ENCODE measurements at regions not wholly inside any gene's neighbourhood (a gene's known extent, or its start where the extent isn't known, plus 50 kb on each side); places are given as distances from the start of the nearest gene placed in this dataset.
"Not testable (repeated sequence)": the region's sequence is repeated elsewhere in the genome, so short reads cannot be mapped to it uniquely, and the experiment has no call there.

GRCh38 chr12:14199455-14200198 is 165.9 kb upstream of the ATF7IP start:
- intact Hi-C loops (cut with DNase I), result no loop called here
- DNase-seq (ENCODE audit: low spot score) (no peak), ATAC-seq (peak; percentile 24)

- ATAC-seq, result no peak
- intact Hi-C loops (cut with DNase I), result no loop called here
Measured at GRCh38 chr12:14200598-14200997, 164.9 kb upstream of the ATF7IP start.

GRCh38 chr12:14201291-14201690 is 164.2 kb upstream of the ATF7IP start:
- intact Hi-C loops (cut with DNase I), result no loop called here
- no peak for ATAC-seq
- no peak for DNase-seq (ENCODE audit: low spot score)

More at GRCh38 chr12:14200598-14200997, 164.9 kb upstream of the ATF7IP start:
- DNase-seq (ENCODE audit: low spot score), result no peak

GRCh38 chr12:14207905-14208551 is 157.5 kb upstream of the ATF7IP start:
- intact Hi-C loops (cut with DNase I), result no loop called here
- no peak for DNase-seq (ENCODE audit: low spot score)
- peak; percentile 36 for ATAC-seq

- peak; percentile 34 for ATAC-seq
- DNase-seq (ENCODE audit: low spot score), result no peak
- intact Hi-C loops (cut with DNase I), result no loop called here
Measured at GRCh38 chr12:14211947-14212387, 153.5 kb upstream of the ATF7IP start.

GRCh38 chr12:14213542-14213941 is 151.9 kb upstream of the ATF7IP start:
- ATAC-seq (no peak), DNase-seq (ENCODE audit: low spot score) (no peak)
- intact Hi-C loops (cut with DNase I), result no loop called here

- intact Hi-C loops (cut with DNase I), result no loop called here
- ATAC-seq (no peak), DNase-seq (ENCODE audit: low spot score) (no peak)
Measured at GRCh38 chr12:14214495-14214894, 151.0 kb upstream of the ATF7IP start.

GRCh38 chr12:14215949-14216348 is 149.5 kb upstream of the ATF7IP start:
- DNase-seq (ENCODE audit: low spot score); ATAC-seq; intact Hi-C loops (cut with DNase I): not testable (repeated sequence)

GRCh38 chr12:14216405-14217294 is 148.8 kb upstream of the ATF7IP start:
- ATAC-seq (no peak), DNase-seq (ENCODE audit: low spot score) (no peak)
- intact Hi-C loops (cut with DNase I), result no loop called here

GRCh38 chr12:14219156-14219555 is 146.3 kb upstream of the ATF7IP start:
- intact Hi-C loops (cut with DNase I), result no loop called here
- ATAC-seq (no peak), DNase-seq (ENCODE audit: low spot score) (no peak)

- DNase-seq (ENCODE audit: low spot score); intact Hi-C loops (cut with DNase I); ATAC-seq: not testable (repeated sequence)
Measured at GRCh38 chr12:14219670-14220069, 145.8 kb upstream of the ATF7IP start.

- intact Hi-C loops (cut with DNase I), result no loop called here
Measured at GRCh38 chr12:14225064-14225463, 140.4 kb upstream of the ATF7IP start.

GRCh38 chr12:14235176-14235575 is 130.3 kb upstream of the ATF7IP start:
- DNase-seq (ENCODE audit: low spot score); intact Hi-C loops (cut with DNase I); ATAC-seq: not testable (repeated sequence)

More at GRCh38 chr12:14225064-14225463, 140.4 kb upstream of the ATF7IP start:
- ATAC-seq, result no peak
- DNase-seq (ENCODE audit: low spot score), result no peak

- ATAC-seq; intact Hi-C loops (cut with DNase I): not testable (repeated sequence)
Measured at GRCh38 chr12:14236641-14237040, 128.8 kb upstream of the ATF7IP start.

GRCh38 chr12:14238221-14238792 is 127.2 kb upstream of the ATF7IP start:
- DNase-seq (ENCODE audit: low spot score) (no peak), ATAC-seq (peak; percentile 72)
- intact Hi-C loops (cut with DNase I), result no loop called here

More at GRCh38 chr12:14236641-14237040, 128.8 kb upstream of the ATF7IP start:
- not testable (repeated sequence) for DNase-seq (ENCODE audit: low spot score)

GRCh38 chr12:14239350-14239934 is 126.0 kb upstream of the ATF7IP start:
- DNase-seq (ENCODE audit: low spot score) (no peak), ATAC-seq (peak; percentile 81)
- intact Hi-C loops (cut with DNase I), result no loop called here

- DNase-seq (ENCODE audit: low spot score), result no peak
- intact Hi-C loops (cut with DNase I), result loop anchor here (10.0 kb wide), 1 partner anchor 125 kb away; the partner anchor contains the start of gene ATF7IP
- ATAC-seq, result peak; percentile 53
Measured at GRCh38 chr12:14239935-14240872, 125.3 kb upstream of the ATF7IP start.

Data from sciatic nerve (tissue), 2 donors.